Skeletal muscle tissue (tissue), 3 donors: ENCODE measurements at regions not wholly inside any gene's neighbourhood (a gene's known extent, or its start where the extent isn't known, plus 50 kb on each side); places are given as distances from the start of the nearest gene placed in this dataset.

Source experiments
- H3K27ac ChIP-seq: one replicate; pipeline ENCODE4 v1.7.0; 2013; ENCODE audit warnings: mild to moderate bottlenecking, low read depth, low read length, inconsistent platforms
- H3K27me3 ChIP-seq, 3 donors: one replicate each; pipeline ENCODE4 v1.7.0; 2013; ENCODE audit warnings: low read length in 3 of 3; ENCODE audit not compliant: control insufficient read depth in 3 of 3, insufficient read depth in 3 of 3
- H3K36me3 ChIP-seq, 3 donors: one replicate each; pipeline ENCODE4 v1.7.0; 2013; ENCODE audit warnings: low read length in 3 of 3; ENCODE audit not compliant: control insufficient read depth in 3 of 3, insufficient read depth in 3 of 3
- H3K4me1 ChIP-seq, 3 donors: one replicate each; pipeline ENCODE4 v1.7.0; 2013; ENCODE audit warnings: low read length in 3 of 3, mild to moderate bottlenecking in 3 of 3; ENCODE audit not compliant: control insufficient read depth in 3 of 3, insufficient read depth in 3 of 3
- H3K4me3 ChIP-seq, 3 donors: one replicate each; pipeline ENCODE4 v1.7.0; 2013; ENCODE audit warnings: low read length in 3 of 3
- H3K9ac ChIP-seq, 3 donors: one replicate each; pipeline ENCODE4 v1.7.0; 2013; ENCODE audit warnings: low read length in 3 of 3, mild to moderate bottlenecking in 3 of 3, moderate library complexity in 2 of 3, low read depth in 1 of 3
- H3K9me3 ChIP-seq, 3 donors: one replicate each; pipeline ENCODE4 v1.7.0; 2013; ENCODE audit warnings: low read length in 3 of 3; ENCODE audit not compliant: control insufficient read depth in 3 of 3
- donor health status: Osteomylitis.

DNA sequence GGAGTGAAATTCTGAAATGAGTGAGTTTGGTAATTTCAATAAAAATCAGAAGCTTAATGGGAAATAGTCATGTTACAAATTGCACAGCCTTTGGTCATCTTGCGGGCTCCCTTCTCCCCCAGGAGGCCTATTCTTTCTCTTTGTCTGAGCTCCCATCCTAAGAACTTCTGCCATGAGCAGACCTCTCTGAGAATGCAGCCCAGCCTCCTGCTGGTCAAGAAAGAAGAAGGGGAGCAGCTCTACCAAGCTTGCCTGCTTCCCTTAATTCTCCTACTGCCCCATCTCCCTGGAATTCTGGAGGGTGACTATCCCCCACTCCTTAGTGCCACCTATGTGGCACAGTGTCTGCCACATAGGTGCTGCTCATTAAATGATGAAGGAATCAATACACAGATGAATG is 300.7 kb upstream of the DAB1 start:
- Histone ChIP-seq H3K4me3 (no peak overlapping the region), H3K27ac (no peak overlapping the region), H3K9ac (no peak overlapping the region), H3K4me1 (no peaks in the 10 kb centered on the region), H3K36me3 (no peaks in the 10 kb centered on the region), H3K9me3 (no peaks in the 10 kb centered on the region), H3K27me3 (no peaks in the 10 kb centered on the region)

DNA sequence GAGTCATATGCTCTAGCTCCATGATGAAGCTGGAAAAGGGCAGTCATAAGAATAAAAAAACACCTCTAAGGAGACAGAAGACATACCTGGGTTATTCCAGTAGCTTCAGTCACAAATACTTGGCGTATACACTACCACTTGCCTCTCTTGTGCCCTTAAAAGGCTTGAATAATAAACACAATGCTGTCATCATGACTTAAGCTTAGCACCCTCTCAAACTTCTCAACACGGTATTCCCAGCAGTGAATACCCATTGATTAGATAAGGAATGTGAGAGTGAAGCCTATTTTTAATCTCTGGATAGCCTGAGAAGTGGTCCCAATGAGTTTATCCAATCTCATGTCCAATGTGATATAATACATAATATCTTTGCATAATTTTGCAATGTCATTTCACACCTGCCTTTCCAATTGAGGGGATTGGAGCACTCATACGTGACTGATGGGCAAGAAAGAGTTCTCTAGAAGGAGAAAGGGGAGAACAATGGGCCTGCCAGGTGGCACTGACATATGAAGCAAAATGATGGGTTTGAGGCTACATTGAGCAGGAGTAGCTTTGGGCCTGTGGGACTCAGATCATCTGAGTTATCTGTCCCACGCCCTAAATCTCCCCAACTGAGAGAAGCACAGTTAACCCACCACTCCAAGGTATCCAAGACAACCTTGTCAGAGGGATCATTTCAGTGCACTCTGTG is 298.6 kb upstream of the DAB1 start:
- H3K27me3 ChIP-seq, result no peaks in the 10 kb centered on the region
- H3K9ac ChIP-seq, result no peak overlapping the region
- no peaks in the 10 kb centered on the region for H3K9me3 ChIP-seq
- H3K36me3 ChIP-seq, result no peaks in the 10 kb centered on the region
- no peak overlapping the region for H3K4me3 ChIP-seq
- H3K27ac ChIP-seq, result no peak overlapping the region
- H3K4me1 ChIP-seq, result no peaks in the 10 kb centered on the region

DNA sequence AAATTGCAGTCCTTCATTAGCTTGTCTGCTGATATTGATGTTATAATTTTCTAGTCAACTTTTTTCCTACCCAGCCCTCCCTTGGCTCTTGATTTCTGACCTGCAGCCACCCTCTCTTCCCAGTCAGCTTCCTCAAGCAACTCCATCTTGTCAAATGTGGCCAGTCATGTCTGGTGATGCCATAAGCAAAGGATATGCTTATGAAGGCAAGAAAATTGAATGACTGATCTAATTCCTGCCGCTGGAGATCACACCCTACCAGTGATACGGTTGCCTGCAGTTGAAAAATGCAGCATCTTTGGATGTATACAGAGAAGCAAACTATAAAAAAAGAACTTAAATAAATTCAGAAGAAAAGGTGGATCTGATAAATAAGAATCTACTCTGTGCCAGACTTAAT is 297.1 kb upstream of the DAB1 start:
- H3K4me1 ChIP-seq, result no peaks in the 10 kb centered on the region
- no peaks in the 10 kb centered on the region for H3K27me3 ChIP-seq
- no peaks in the 10 kb centered on the region for H3K36me3 ChIP-seq

DNA sequence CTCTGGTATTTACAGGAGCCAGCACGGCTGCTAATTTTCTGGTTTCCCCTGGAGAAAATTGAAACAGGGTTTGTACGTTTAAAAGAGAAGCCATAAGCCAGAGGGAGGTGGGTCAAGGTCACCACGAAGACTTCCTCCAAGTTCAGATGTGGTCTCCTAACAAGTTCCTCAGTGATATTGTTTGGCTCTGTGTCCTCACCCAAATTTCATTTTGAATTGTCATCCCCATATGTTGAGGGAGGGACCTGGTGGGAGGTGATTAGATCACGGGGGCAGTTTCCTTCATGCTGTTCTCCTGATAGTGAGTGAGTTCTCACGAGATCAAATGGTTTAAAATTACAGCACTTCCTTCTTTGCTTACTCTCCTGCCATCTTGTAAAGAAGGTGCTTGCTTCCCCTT is 295.4 kb upstream of the DAB1 start:
- Histone ChIP-seq H3K36me3 (no peaks in the 10 kb centered on the region), H3K9ac (no peak overlapping the region), H3K4me1 (no peaks in the 10 kb centered on the region), H3K4me3 (no peak overlapping the region), H3K27me3 (no peaks in the 10 kb centered on the region), H3K27ac (no peak overlapping the region), H3K9me3 (no peaks in the 10 kb centered on the region)

More for the DNA sequence above, 297.1 kb upstream of the DAB1 start:
- no peaks in the 10 kb centered on the region for H3K9me3 ChIP-seq
- H3K27ac ChIP-seq, result no peak overlapping the region
- H3K4me3 ChIP-seq, result no peak overlapping the region
- H3K9ac ChIP-seq, result no peak overlapping the region

DNA sequence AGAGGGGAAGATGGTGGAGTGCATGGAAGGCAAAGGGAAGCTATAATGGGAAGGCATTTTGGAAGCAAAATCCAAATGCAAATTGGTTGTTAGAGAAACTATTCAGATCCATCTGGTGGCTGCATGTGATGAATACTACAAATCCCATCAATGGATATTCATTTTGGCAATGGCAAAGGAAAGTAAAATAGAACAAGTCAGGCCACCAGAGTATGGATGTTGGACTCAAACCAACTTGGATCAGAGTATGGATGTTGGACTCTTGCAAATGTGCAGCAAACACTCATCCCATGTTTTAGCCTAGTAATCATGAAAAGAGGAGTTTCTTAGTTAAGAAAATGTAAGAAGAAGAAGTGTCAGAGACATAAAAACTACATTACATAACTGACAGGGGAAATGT is 289.6 kb upstream of the DAB1 start:
- no peak overlapping the region for H3K27ac ChIP-seq
- no peaks in the 10 kb centered on the region for H3K36me3 ChIP-seq
- H3K27me3 ChIP-seq, result no peaks in the 10 kb centered on the region
- H3K9ac ChIP-seq, result no peak overlapping the region
- H3K4me1 ChIP-seq, result no peaks in the 10 kb centered on the region
- no peak overlapping the region for H3K4me3 ChIP-seq
- H3K9me3 ChIP-seq, result no peaks in the 10 kb centered on the region

DNA sequence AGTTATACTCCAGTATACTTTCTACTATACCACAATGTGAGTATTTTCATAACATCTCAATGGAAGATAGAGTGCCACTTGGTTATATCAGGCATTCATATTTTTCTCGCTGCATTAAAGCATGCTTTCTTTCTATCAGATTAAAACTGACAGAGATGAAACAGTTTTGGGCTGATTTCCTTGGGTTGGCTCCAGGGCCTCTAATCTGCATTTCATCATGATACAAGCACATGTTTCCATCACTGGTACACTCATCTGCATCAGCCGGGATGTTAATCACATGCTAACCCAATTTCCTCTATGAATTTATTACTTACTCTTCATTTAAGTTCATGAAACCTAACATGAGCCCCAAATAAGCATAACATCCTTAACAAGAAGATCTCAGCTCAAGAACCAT is 289.0 kb upstream of the DAB1 start:
- H3K9me3 ChIP-seq, result no peaks in the 10 kb centered on the region
- H3K36me3 ChIP-seq, result no peaks in the 10 kb centered on the region
- no peak overlapping the region for H3K27ac ChIP-seq
- no peak overlapping the region for H3K9ac ChIP-seq
- no peaks in the 10 kb centered on the region for H3K4me1 ChIP-seq
- no peak overlapping the region for H3K4me3 ChIP-seq
- no peaks in the 10 kb centered on the region for H3K27me3 ChIP-seq

DNA sequence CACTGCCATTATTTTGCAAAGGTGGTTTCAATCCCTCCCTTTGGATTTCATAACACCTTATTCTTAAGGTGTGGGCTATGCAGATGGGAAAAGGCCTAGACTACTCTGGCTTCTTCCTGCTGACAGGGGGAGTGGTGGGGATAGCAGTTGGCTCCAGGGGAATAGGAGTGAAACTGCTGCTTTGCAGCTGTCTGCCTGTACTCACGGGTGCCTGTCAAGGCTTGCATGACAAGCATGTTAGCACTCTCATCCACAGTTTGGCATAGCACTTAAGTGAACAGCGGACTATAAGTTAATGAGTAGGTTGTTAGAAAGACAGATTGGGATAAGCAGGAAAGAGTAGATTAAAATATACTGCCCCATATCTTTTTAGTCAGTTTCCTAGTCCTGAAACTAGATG is 287.5 kb upstream of the DAB1 start:
- no peak overlapping the region for H3K27ac ChIP-seq
- H3K36me3 ChIP-seq, result no peaks in the 10 kb centered on the region
- H3K4me3 ChIP-seq, result no peak overlapping the region
- no peak overlapping the region for H3K9ac ChIP-seq
- no peaks in the 10 kb centered on the region for H3K27me3 ChIP-seq
- no peaks in the 10 kb centered on the region for H3K4me1 ChIP-seq
- H3K9me3 ChIP-seq, result no peaks in the 10 kb centered on the region

DNA sequence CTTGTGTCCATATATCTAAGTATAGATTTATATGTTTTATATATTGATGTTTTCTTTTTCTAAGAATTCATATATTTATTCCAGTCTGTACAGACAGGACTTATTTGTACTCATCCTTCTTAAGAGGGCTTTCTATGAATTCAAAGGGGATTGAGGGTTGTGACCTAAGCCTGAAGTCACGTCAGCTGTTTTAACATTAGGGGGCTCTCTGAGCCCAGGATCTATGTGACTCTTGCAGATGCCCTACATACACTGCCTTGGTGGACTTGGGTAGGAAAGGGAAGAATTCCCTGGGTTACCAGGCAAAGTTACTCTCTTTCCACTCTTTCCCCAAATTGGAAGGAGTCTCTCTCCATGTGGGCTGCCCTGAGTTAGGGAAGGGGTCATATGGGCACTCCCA is 283.8 kb upstream of the DAB1 start:
- H3K9ac ChIP-seq, result no peak overlapping the region
- no peak overlapping the region for H3K27ac ChIP-seq
- H3K4me1 ChIP-seq, result no peaks in the 10 kb centered on the region
- H3K9me3 ChIP-seq, result no peaks in the 10 kb centered on the region
- no peak overlapping the region for H3K4me3 ChIP-seq
- no peaks in the 10 kb centered on the region for H3K36me3 ChIP-seq
- H3K27me3 ChIP-seq, result no peaks in the 10 kb centered on the region

DNA sequence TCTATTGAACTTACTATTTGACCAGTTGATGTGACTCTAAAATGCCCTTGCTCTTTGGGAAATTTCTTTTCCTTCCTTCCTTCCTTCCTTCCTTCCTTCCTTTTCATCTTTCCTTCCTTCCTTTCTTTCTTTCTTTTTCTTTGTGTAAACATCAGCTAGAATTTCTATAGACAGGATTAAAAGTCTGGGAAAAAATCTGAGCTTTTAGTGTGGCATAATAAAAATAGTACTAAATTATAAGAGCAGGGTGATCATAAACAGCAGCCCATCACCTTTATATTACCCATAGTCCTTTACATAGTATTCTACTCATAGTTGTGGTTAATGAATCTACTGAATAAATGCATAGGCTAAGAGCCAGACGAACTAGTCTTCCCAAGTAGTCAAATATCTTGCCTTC is 281.0 kb upstream of the DAB1 start:
- Histone ChIP-seq H3K27ac (no peak overlapping the region), H3K4me1 (no peaks in the 10 kb centered on the region), H3K9ac (no peak overlapping the region)

DNA sequence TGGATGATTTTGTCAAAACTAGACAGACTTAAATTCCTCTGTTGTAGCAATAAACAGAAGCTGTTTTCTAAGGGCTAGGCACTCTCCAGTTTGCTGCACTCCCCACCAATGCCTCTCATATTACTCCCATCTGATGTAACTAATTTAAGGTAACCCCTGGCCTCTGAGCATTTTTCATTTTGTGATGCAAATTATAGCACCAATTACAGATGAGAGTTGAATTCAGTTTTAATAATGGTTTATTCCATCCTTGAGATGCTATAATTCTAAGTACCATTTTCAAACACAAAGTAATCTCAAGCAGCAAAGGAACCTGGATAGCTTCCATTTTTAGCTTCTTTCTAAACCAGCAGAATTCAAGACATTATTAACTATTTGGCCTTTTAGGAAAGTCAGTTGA is 280.4 kb upstream of the DAB1 start:
- Histone ChIP-seq H3K9ac (no peak overlapping the region), H3K4me3 (no peak overlapping the region), H3K36me3 (no peaks in the 10 kb centered on the region), H3K27me3 (no peaks in the 10 kb centered on the region), H3K4me1 (no peaks in the 10 kb centered on the region), H3K9me3 (no peaks in the 10 kb centered on the region), H3K27ac (no peak overlapping the region)

More for the DNA sequence above, 281.0 kb upstream of the DAB1 start:
- H3K4me3 ChIP-seq, result no peak overlapping the region
- H3K27me3 ChIP-seq, result no peaks in the 10 kb centered on the region
- H3K9me3 ChIP-seq, result no peaks in the 10 kb centered on the region
- no peaks in the 10 kb centered on the region for H3K36me3 ChIP-seq

DNA sequence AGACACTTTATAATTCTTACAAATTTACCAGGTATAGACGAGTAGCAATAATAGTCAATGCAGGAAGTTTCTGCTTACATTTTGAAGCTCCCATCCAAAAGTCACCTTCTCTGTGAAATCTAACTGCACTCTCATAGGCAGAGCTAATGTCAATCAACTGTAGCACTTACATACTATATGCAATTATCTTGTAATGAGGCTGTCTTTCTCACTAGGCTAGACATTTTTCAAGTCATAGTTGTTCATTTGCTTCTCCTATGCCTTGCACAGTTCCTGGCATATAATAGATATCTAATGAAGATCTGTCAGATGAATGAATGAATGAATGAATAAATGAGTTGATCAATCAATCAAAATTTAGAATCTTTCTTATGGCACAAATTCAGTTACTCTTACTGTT is 273.0 kb upstream of the DAB1 start:
- Histone ChIP-seq H3K27ac (no peak overlapping the region), H3K9me3 (no peaks in the 10 kb centered on the region), H3K9ac (no peak overlapping the region), H3K27me3 (no peaks in the 10 kb centered on the region), H3K36me3 (no peaks in the 10 kb centered on the region), H3K4me1 (no peaks in the 10 kb centered on the region), H3K4me3 (no peak overlapping the region)
